HG03060 (cell line): ENCODE measurements at regions not wholly inside any gene's neighbourhood (a gene's known extent, or its start where the extent isn't known, plus 50 kb on each side); places are given as distances from the start of the nearest gene placed in this dataset.
"Not testable (repeated sequence)": the region's sequence is repeated elsewhere in the genome, so short reads cannot be mapped to it uniquely, and the experiment has no call there.

ENCODE experiments used
- ATAC-seq: cut with Tn5 transposase; IDR thresholded peaks from one replicate; pipeline ENCODE4 v1.9.1; 2021; ENCODE audit warnings: low read depth, moderate number of reproducible peaks; ENCODE audit not compliant: unreplicated experiment

DNA sequence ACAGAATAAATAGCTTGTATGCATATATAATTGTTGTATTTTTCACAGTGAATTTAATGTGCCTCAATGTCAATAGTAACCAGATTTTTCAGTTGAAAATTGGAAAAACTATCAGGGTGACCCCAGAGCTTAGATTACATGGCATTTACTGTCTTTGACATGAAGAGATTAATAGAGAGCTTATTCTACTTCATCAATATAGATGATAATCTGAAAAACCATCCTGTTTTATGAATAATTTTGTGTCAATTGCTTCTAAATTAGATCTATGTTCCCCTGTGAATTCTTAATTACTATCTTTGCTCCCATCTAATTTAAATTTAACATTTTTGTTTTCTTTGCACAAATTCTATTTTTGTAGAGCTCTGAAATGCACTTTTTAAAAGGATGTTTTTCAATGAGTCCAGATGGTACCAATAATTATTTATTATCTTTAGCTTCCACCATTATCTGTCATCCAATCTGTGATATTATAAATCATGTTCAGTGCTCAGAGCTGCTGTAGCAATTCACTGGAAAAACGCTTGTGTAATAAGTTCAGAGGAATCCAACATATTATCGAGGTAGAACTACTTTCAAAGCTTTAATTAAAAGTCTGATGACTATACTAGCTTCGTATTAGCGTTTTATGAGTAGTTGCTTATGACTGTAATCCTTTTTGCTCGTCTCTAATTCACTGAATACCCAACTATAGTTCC is 291.4 kb downstream of the JRKL start:
- no peak for ATAC-seq

- no peak for ATAC-seq
Measured at GRCh38 chr11:96694338-96694737, 304.5 kb downstream of the JRKL start.

- no peak for ATAC-seq
Measured at GRCh38 chr11:96696731-96697130, 306.9 kb downstream of the JRKL start.

- no peak for ATAC-seq
Measured at GRCh38 chr11:96697466-96697865, 307.7 kb downstream of the JRKL start.

- no peak for ATAC-seq
Measured at GRCh38 chr11:96704847-96705246, 315.0 kb downstream of the JRKL start.

GRCh38 chr11:96706761-96707160 is 316.9 kb downstream of the JRKL start:
- no peak for ATAC-seq

DNA sequence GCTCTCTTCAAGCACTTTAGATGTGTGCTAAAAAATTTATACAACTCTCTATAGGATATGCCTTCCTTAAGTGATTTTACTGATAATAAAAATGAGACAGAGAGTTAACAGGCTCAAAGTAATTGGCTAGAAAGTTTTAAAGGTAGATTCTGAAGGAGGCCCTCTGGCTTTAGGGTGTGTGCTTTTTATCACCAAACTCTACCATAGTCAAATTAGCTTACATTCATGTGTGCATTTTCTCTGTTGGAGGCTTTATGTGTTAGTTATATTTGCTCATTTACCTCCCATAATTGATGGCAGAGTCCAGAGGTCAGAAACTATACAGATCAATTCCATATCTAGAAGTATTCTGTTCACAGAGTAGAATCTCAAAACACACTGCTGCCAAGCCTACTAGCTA is 317.5 kb downstream of the JRKL start:
- ATAC-seq: no peak

DNA sequence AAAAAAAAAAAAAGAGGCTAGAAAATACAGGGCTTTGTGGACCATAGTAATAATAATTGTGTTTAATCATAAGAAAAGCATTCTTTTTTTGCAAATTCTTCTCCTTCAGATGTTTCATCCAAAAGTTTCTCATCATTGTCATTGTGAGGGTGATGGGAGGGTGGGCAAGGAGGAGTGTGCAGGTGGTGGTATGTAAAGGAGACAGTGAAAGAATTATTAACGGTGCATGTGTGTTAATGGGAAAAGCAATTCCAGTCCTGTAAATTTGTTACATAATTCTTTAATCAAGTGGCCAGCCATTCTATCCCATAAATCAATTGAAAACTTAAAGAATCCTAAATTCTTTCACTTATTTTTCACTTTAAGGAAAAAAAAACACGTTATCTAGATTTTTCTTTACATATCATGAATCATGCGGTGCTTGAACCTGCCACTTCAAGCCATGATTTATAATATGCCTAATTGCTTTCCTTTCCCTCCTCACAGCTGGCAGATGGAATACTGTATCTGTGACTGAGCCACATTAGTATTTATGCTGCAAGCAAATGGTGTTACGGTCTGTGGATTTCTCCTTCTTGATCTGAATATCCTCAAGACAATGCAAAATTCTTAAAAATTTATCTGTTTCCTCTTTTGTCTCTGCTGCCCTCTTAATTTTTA is 318.5 kb downstream of the JRKL start:
- no peak for ATAC-seq

- ATAC-seq: no peak
Measured at GRCh38 chr11:96713301-96713700, 323.5 kb downstream of the JRKL start.

- ATAC-seq: no peak
Measured at GRCh38 chr11:96714689-96715088, 324.9 kb downstream of the JRKL start.

- no peak for ATAC-seq
Measured at GRCh38 chr11:96715208-96715607, 325.4 kb downstream of the JRKL start.

GRCh38 chr11:96736601-96737000 is 346.8 kb downstream of the JRKL start:
- ATAC-seq: no peak

- no peak for ATAC-seq
Measured at GRCh38 chr11:96738311-96738710, 348.5 kb downstream of the JRKL start.

- no peak for ATAC-seq
Measured at GRCh38 chr11:96741068-96741467, 351.3 kb downstream of the JRKL start.

DNA sequence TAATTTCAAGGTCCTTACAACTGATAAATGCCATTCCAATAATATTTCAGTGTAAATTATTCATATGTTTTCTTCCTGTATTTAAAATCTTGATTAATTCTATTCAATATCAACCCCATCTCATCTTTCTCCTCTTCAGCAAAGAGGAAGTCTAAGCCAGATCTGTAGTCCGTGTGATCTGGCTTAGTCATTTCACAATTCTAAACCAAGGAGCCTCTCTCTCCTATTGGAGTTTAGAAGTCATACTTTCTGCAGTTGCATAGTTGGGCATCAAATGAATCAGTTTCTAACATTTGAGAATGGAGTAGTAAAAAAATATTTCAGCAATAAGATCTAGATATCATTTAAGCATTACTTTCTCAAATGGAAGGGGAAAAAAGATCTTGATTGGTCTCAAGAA is 354.9 kb downstream of the JRKL start:
- no peak for ATAC-seq

DNA sequence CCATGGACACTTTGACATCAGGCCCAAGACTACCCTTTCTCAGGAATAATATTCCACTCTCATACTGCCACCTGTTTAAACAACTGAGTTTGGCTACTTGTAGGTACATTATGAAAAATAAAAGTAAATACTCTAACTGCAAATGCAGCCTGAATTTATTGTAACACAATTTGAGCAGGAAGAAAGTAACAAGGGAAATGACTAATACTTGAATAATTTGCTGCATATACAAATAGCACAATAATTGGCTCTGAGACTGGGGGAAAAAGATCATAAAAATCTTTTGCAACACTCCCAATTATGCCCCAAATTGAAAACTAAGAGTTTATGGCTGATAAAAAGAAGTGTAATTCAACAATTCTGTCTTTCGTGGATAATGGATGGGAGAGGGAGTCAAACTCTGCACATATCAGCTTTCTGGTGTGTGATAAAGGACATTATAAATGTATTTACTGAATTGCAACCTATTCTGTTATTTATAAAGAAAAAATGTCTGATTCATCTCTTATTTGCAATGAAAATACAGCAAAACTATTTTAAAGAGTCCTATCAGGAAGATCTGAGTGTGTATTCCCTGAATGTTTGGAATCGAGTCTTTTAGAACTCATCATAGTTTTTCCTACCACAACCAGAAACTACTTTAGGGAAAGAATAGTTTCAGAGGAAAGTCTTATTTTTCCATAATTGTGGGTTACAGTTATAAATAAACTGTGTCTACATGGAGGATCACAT is 359.0 kb downstream of the JRKL start:
- no peak for ATAC-seq

DNA sequence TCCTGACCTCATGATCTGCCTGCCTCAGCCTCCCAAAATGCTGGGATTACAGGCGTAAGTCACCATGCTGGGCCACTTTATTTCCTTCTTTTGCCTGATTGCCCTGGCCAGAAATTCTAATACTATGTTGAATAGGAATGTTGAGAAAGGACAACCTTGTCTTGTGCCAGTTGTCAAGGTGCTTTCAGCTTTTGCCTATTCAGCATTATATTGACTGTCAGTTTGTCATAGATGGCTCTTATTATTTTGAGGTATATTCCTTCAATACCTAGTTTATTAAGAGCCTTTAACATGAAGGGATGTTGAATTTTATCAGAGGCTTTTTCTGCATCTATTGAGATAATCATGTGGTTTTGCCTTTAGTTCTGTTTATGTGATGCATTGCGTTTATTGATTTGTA is 362.0 kb downstream of the JRKL start:
- not testable (repeated sequence) for ATAC-seq

DNA sequence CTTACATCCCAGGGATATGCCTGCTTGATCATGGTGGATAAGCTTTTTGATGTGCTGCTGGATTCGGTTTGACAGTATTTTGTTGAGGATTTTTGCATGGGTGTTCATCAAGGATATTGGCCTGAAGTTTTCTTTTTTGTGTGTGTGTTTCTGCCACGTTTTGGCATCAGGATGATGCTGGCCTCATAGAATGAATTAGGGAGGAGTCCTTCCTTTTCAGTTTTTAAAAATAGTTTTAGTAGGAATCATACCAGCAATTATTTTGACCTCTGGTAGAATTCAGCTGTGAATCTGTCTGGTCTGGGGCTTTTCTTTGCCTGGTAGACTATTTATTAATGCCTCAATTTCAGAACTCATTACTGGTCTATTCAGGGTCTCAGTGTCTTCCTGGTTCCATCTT is 362.4 kb downstream of the JRKL start:
- no peak for ATAC-seq

DNA sequence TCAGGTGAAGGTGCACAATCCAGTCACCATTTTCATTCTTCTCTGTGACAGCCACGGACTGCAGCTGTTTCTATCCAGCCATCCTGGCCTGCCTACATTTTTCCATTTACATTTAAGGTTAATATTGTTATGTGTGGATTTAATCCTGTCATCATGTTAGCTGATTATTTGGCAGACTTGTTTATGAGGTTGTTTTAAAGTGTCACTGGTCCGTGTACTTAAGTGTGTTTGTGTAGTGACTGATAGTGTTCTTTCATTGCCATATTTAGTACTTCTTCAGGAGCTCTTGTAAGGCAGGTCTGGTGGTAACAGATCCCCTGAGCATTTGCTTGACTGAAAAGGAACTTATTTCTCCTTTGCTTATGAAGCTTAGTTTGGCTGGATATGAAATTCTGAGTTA is 364.2 kb downstream of the JRKL start:
- ATAC-seq: no peak

DNA sequence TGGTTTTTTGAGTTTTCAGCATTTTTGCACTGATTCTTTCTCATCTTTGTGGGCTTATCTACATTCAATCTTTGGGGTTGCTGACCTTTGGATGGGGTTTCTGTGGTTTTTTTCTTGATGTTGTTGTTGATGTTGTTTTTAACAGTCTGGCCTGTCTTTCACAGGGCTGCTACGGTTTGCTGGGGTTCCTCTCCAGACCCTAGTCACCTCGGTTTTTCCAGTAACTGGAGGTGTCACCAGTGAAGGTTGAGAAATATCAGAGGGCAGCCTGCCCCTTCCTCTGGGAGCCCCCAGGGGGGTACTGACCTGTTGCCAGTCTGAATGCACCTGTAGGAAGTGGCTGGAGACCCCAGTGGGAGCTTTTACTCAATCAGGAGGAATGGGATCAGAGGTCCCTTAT is 365.4 kb downstream of the JRKL start:
- ATAC-seq: no peak

GRCh38 chr11:96755752-96756151 is 365.9 kb downstream of the JRKL start:
- no peak for ATAC-seq

GRCh38 chr11:96758957-96759356 is 369.1 kb downstream of the JRKL start:
- ATAC-seq: no peak
